ENCODE measurements at regions not wholly inside any gene's neighbourhood (a gene's known extent, or its start where the extent isn't known, plus 50 kb on each side); places are given as distances from the start of the nearest gene placed in this dataset.
"Not testable (repeated sequence)": the region's sequence is repeated elsewhere in the genome, so short reads cannot be mapped to it uniquely, and the experiment has no call there.

GRCh38 chr2:739864-740321 is 62.7 kb upstream of the TMEM18 start:
- TF ChIP-seq EP300, POLR2A (IDR thresholded peaks at IDR 0.05): not testable (repeated sequence)
- TF ChIP-seq, protein P1, sequence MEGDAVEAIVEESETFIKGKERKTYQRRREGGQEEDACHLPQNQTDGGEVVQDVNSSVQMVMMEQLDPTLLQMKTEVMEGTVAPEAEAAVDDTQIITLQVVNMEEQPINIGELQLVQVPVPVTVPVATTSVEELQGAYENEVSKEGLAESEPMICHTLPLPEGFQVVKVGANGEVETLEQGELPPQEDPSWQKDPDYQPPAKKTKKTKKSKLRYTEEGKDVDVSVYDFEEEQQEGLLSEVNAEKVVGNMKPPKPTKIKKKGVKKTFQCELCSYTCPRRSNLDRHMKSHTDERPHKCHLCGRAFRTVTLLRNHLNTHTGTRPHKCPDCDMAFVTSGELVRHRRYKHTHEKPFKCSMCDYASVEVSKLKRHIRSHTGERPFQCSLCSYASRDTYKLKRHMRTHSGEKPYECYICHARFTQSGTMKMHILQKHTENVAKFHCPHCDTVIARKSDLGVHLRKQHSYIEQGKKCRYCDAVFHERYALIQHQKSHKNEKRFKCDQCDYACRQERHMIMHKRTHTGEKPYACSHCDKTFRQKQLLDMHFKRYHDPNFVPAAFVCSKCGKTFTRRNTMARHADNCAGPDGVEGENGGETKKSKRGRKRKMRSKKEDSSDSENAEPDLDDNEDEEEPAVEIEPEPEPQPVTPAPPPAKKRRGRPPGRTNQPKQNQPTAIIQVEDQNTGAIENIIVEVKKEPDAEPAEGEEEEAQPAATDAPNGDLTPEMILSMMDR (IDR thresholded peaks at IDR 0.05) = not testable (repeated sequence)
